Ishikawa (cell line): ENCODE measurements at regions not wholly inside any gene's neighbourhood (a gene's known extent, or its start where the extent isn't known, plus 50 kb on each side); places are given as distances from the start of the nearest gene placed in this dataset.

Experiments
- CEBPB ChIP-seq: IDR thresholded peaks from 2 replicates; pipeline ENCODE4 v1.6.1; 2012
- FOXM1 ChIP-seq: IDR thresholded peaks from 2 replicates; pipeline ENCODE4 v1.6.1; 2012; ENCODE audit warnings: low read depth, borderline replicate concordance
- MAX ChIP-seq: IDR thresholded peaks from 2 replicates; pipeline ENCODE4 v1.6.1; 2012
- YY1 ChIP-seq: IDR thresholded peaks from 2 replicates; pipeline ENCODE4 v1.6.1; 2012; ENCODE audit warnings: low read depth

- TF ChIP-seq MAX (no peak), FOXM1 (no peak), YY1 (no peak), CEBPB (no peak)
Observed at GRCh38 chr7:50226669-50227068, 77.8 kb upstream of the IKZF1 start.
